ENCODE measurements at regions not wholly inside any gene's neighbourhood (a gene's known extent, or its start where the extent isn't known, plus 50 kb on each side); places are given as distances from the start of the nearest gene placed in this dataset.

DNA sequence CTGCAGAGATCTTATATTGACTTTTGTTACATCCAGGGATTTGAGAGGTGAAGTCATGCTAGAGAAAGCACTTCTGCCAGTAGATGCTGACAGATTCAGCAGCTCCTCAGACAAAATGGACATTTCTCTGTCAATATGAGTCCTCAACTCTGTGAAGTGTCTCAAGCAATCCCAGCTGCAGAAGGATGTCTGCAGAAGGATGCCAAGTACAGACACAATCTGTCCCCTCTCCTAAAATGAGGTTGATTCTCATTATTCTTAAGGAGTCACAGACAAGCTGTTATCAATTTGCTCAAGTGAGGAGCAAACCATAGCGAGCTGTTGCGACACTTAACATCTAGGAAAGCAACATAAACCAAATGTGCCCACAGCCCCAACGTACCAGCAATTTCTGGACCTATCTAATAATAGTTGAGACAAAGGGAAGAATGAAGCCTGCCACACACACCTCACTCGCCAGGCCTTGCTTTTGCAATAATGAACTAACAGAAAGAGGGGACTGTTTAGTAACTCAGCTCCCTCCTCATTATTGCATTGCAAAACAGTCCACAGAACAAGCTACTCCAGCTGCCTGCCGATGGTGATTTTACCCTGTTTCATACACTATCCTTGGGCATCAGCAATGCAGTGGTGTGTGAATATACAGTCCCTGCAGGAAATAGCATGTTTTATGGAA, 364.2 kb upstream of the PDE4D start:
- no peak overlapping the region for H3K4me3 Mint-ChIP-seq
- no peaks in the 10 kb centered on the region for H3K27me3 Mint-ChIP-seq
- no peaks in the 10 kb centered on the region for H3K36me3 Mint-ChIP-seq (ENCODE audit: low read depth)
- ATAC-seq (replicated peaks) = no peak
- no peaks in the 10 kb centered on the region for H3K4me1 Mint-ChIP-seq
- H3K9me3 Mint-ChIP-seq = no peaks in the 10 kb centered on the region
- H3K27ac Mint-ChIP-seq = no peak overlapping the region

DNA sequence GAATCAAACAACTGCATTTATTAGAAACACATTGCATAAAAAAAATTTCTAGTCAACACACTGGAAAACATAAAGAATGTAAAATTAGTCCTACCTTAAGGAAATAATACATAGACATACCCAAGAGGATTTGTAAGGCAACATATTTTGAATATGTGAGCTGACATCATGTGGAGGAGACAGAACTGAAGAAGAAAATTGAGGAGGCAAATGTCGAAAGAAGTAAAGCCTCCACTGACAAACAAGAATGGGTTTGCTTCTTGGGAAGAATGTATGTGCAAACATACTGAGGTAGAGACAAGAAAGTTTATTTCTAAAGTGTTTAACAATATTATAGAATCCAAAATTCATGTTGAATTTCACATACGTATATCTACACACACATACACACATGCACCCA, 363.0 kb upstream of the PDE4D start:
- no peaks in the 10 kb centered on the region for H3K27me3 Mint-ChIP-seq
- H3K4me3 Mint-ChIP-seq = no peak overlapping the region
- H3K9me3 Mint-ChIP-seq = no peaks in the 10 kb centered on the region
- ATAC-seq (replicated peaks) = no peak
- H3K4me1 Mint-ChIP-seq = no peaks in the 10 kb centered on the region
- H3K27ac Mint-ChIP-seq = no peak overlapping the region
- H3K36me3 Mint-ChIP-seq (ENCODE audit: low read depth) = no peaks in the 10 kb centered on the region

DNA sequence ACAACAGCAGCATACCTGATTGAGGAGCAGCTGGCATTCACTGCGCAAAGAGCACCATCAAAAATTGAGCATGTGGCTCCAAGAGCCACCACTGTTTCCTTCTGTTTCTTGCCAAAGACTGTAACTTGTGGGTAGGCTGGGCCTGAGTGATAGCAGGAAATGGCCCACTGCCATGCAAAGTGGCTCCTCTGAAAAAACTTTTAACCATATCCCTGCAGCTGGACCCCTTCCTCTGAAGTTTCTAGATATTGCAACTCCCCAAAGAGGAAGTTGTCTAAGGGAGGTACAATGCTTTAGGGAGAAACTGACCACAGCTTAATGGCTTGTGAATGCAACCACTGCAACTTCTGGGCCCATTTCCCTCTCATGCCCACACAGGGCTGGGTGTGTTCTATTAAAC, 355.4 kb upstream of the PDE4D start:
- ATAC-seq (replicated peaks) = no peak
- H3K27ac Mint-ChIP-seq = no peak overlapping the region
- no peak overlapping the region for H3K4me3 Mint-ChIP-seq
- H3K36me3 Mint-ChIP-seq (ENCODE audit: low read depth) = no peaks in the 10 kb centered on the region
- H3K4me1 Mint-ChIP-seq = no peaks in the 10 kb centered on the region
- peaks cover 7% of the 10 kb centered on the region for H3K9me3 Mint-ChIP-seq
- H3K27me3 Mint-ChIP-seq = no peaks in the 10 kb centered on the region

DNA sequence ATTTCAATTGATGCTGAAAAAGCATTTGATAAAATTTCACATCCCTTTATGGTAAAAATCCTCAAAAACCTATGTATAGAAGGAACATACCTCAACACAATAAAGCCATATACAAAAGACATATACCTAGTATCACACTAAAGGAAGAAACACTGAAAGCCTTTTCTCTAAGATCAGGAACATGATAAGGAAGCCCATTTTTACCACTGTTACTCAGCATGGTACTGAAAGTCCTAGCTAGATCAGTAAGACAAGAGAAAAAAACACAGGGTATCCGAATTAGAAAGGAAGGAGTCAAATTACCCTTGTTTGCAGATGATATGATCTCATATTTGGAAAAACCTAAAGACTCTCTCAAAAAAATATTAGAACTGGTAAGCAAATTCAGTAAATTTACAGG, 350.2 kb upstream of the PDE4D start:
- no peaks in the 10 kb centered on the region for H3K36me3 Mint-ChIP-seq (ENCODE audit: low read depth)
- H3K27ac Mint-ChIP-seq = no peak overlapping the region
- H3K4me3 Mint-ChIP-seq = no peak overlapping the region
- H3K27me3 Mint-ChIP-seq = no peaks in the 10 kb centered on the region
- ATAC-seq (replicated peaks) = no peak
- H3K9me3 Mint-ChIP-seq = peaks cover 20% of the 10 kb centered on the region
- H3K4me1 Mint-ChIP-seq = no peaks in the 10 kb centered on the region

DNA sequence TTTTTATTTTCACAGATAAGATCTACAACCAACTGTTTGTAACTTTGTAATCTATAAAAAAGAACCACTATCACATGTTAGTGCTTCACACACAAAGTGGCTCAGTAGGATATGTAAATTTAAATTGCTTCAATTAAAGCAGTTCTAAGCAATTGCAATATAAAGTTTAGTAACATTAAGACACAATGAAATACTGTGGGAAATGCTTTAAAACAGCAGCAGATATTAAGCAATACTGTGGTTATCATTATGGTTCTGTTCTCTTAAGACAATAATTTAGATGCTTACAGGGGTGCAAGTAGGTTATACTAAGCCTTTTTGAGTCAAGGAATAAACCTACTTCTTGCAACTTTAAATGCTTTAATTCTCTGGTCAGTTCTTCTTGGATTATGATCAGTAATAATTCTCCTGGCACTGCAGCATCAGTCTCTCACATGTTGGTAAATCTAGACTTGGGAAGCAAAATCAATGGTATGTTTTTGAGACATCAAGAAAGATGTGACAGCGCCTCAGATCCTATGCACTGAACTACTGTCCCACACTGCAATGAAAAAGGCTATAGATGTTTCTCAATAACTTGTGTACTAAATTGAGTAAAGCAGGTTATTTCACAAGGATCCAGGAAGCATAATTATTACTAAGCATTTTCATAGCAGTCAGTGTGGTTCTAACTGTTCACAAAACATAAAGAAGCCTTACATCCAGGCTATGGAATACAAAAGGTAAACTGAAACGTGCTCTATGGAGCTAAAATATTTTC, 338.7 kb upstream of the PDE4D start:
- no peak for ATAC-seq (replicated peaks)
- Mint-ChIP-seq H3K27me3 (no peaks in the 10 kb centered on the region), H3K27ac (no peak overlapping the region), H3K4me1 (no peaks in the 10 kb centered on the region), H3K9me3 (no peaks in the 10 kb centered on the region), H3K36me3 (ENCODE audit: low read depth) (no peaks in the 10 kb centered on the region), H3K4me3 (no peak overlapping the region)

DNA sequence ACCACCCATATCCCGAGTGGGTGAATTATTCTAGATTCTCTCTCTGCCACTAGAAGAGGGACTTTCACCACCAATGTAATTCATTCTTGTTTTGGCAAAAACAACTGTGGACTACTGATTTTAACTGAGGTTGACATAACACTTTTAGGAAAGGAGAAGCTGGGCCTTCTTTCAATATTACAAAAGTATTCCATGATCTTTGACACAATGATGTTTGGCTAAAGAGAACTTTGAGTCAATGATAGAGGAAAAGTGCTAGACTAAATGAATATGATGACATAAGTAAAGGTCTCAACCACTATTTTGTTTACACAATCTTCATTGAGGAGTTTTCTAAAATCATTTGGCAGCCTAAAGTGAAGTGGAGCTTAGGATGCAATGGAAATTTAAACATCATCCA, 336.9 kb upstream of the PDE4D start:
- Mint-ChIP-seq H3K9me3 (no peaks in the 10 kb centered on the region), H3K27me3 (no peaks in the 10 kb centered on the region), H3K36me3 (ENCODE audit: low read depth) (no peaks in the 10 kb centered on the region), H3K4me1 (no peaks in the 10 kb centered on the region), H3K27ac (no peak overlapping the region), H3K4me3 (no peak overlapping the region)
- ATAC-seq (replicated peaks) = no peak

DNA sequence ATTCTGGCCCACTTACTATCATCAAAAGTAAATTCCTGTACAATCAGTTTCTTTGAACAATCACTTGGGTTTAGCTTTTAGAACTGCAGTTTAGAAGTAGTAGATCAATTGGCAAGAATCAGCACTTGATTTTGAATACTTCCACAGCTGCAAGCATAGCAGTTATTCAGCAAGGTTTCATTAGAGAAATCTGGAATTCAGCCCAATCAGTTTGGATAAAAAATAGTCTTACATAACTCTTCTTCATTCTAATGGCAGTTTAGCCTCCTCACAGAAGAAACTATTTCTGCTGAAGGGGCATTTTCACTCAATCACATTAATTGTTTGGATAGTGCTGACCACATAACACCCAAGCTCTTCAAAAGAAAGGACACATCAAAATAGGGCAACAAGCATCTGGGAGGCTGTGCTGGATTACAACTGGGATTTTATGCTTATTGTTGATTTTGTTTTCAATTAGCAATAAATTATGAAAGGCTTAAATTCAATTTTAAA, 336.2 kb upstream of the PDE4D start:
- Mint-ChIP-seq H3K27ac (no peak overlapping the region), H3K4me1 (no peaks in the 10 kb centered on the region), H3K9me3 (peaks cover under 1% of the 10 kb centered on the region), H3K4me3 (no peak overlapping the region), H3K36me3 (ENCODE audit: low read depth) (no peaks in the 10 kb centered on the region), H3K27me3 (no peaks in the 10 kb centered on the region)
- ATAC-seq (replicated peaks) = no peak

DNA sequence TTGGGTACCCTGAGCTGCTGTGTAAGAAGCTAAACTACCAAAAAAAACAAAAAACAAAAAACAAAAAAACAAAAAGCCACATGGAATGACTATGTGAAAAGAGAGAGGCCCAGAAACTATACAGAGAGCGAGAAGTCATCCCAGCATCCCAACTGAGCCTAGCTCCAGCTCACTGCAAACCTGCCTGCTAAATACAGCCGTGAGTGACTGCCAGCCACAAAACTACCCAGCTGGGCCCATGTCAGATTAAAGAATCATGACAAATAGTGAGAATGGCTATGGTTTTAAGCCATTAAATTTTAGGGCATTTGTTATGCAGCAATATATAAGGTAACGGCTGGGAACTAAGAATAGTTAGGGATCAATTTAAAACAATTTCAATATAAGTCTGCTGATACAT, 335.1 kb upstream of the PDE4D start:
- peaks cover 4% of the 10 kb centered on the region for H3K9me3 Mint-ChIP-seq
- no peak overlapping the region for H3K4me3 Mint-ChIP-seq
- no peak overlapping the region for H3K27ac Mint-ChIP-seq
- ATAC-seq (replicated peaks) = no peak
- H3K27me3 Mint-ChIP-seq = no peaks in the 10 kb centered on the region
- no peaks in the 10 kb centered on the region for H3K36me3 Mint-ChIP-seq (ENCODE audit: low read depth)
- H3K4me1 Mint-ChIP-seq = no peaks in the 10 kb centered on the region

DNA sequence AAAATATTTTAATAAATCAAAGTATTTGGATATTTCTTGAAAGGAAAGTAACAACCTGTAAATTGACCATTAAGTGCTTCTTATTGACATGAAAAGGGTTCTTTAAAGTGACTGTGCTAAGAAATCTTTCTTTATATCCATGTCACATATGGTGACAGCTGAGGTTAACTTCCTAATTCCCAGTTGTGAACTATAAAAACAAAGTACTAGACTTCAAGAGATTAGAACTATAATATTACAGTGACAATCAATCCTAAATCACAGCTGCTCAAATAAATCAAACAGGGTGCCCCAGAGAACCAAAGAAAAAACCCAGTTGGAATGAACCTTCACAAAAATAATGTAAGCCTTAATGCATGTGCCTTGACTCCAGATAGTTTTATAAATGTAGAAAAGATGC, 332.6 kb upstream of the PDE4D start:
- H3K27ac Mint-ChIP-seq = no peak overlapping the region
- H3K36me3 Mint-ChIP-seq (ENCODE audit: low read depth) = no peaks in the 10 kb centered on the region
- no peaks in the 10 kb centered on the region for H3K27me3 Mint-ChIP-seq
- ATAC-seq (replicated peaks) = no peak
- H3K9me3 Mint-ChIP-seq = peaks cover 4% of the 10 kb centered on the region
- no peak overlapping the region for H3K4me3 Mint-ChIP-seq
- H3K4me1 Mint-ChIP-seq = no peaks in the 10 kb centered on the region

DNA sequence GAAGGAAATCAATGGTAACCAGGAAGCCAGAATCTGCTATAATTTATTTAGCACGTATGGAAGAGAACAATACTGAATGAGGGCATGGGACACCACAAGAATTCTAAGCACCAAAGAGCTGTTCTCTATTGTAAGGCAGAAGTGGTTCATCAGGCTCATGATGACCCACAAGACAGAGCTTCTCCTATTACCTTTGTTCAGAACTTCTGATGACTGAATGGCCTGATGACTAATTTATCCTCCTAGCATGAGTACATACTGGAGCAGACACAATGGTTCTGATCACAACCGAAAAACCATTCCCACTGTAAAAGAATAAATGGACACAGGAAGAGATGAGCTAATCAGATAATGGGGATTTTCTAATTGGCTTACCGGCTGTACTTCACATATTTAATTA, 329.8 kb upstream of the PDE4D start:
- Mint-ChIP-seq H3K4me3 (no peak overlapping the region), H3K27me3 (no peaks in the 10 kb centered on the region), H3K36me3 (ENCODE audit: low read depth) (no peaks in the 10 kb centered on the region), H3K4me1 (no peaks in the 10 kb centered on the region), H3K27ac (no peak overlapping the region), H3K9me3 (peaks cover 4% of the 10 kb centered on the region)
- no peak for ATAC-seq (replicated peaks)

DNA sequence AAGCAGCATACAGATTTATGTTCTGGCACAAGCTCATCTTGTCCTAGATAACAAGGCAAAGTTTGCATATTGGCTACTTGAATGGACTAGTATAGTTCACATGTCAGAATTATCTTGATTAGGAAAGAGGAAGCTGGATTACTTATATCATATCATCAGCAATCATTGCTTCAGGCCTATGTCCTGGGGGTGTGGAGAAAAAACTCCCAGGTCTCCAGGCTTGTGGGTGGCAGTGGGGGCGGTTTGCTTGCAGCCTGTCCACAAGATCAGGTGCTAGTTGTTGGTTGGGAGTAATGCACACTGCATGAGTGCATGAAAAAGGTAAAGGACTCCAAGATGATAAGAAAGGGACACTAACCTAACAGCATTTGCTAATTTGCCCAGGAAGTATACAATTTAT, 326.4 kb upstream of the PDE4D start:
- ATAC-seq (replicated peaks) = no peak
- Mint-ChIP-seq H3K4me3 (no peak overlapping the region), H3K27ac (no peak overlapping the region), H3K4me1 (no peaks in the 10 kb centered on the region), H3K36me3 (ENCODE audit: low read depth) (no peaks in the 10 kb centered on the region), H3K9me3 (peaks cover 4% of the 10 kb centered on the region), H3K27me3 (no peaks in the 10 kb centered on the region)

DNA sequence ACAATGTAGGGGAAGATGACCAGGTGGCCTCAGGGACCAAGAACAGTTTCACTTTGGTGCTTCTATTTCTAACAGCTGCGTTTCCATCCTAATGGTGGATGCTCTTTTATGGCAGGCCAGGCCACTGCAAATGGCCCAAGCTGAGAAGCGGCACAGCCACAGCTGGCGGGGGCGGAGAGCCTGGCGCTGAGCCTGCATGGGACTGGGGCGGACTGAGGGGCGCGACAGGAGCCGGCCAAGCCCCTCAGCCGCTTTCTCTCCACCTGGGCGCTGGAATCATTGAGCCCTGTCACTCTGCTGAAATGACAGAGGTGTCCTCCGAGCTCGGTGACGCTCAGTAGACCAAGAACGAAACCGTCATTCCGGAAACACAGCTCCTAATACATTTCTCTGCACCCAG, 317.3 kb upstream of the PDE4D start:
- Mint-ChIP-seq H3K4me1 (no peaks in the 10 kb centered on the region), H3K9me3 (peaks cover 4% of the 10 kb centered on the region), H3K4me3 (no peak overlapping the region), H3K27me3 (no peaks in the 10 kb centered on the region), H3K36me3 (ENCODE audit: low read depth) (no peaks in the 10 kb centered on the region), H3K27ac (no peak overlapping the region)
- ATAC-seq (replicated peaks) = no peak

DNA sequence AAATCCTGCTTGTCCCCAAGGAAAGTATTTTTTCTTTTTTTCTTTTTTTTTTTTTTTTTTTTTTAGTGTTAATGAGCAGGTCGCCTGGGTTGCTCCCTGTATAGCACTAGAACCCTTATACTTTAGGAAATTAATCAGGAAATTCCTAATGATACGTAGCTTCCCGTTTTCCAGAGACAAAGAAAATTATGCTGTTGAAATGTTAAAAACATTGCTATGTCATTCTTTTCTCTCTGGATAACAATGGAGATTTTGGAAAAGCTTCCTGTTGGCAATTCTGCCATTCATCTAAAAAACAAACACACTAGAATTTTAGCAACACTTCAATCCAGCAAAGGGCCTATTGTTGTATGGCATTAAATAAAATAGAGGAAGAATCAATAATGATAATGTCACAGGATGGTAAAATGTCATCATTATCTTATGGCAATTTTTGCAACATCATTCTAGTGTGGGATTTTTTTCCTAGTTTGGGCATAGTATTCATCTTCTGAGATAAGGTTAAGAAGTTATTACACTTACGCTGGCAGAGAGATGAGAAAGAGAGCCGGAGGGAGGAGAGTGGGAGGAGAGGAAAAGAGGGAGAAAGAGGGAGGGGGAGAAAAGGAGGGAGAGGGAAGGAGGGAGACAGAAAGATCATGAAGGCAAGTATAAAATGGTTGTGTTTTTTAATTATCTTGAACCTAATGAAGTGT, 315.8 kb upstream of the PDE4D start:
- no peak for ATAC-seq (replicated peaks)
- H3K9me3 Mint-ChIP-seq = peaks cover 4% of the 10 kb centered on the region
- no peaks in the 10 kb centered on the region for H3K4me1 Mint-ChIP-seq
- no peak overlapping the region for H3K27ac Mint-ChIP-seq
- H3K27me3 Mint-ChIP-seq = no peaks in the 10 kb centered on the region
- H3K36me3 Mint-ChIP-seq (ENCODE audit: low read depth) = no peaks in the 10 kb centered on the region
- H3K4me3 Mint-ChIP-seq = no peak overlapping the region

DNA sequence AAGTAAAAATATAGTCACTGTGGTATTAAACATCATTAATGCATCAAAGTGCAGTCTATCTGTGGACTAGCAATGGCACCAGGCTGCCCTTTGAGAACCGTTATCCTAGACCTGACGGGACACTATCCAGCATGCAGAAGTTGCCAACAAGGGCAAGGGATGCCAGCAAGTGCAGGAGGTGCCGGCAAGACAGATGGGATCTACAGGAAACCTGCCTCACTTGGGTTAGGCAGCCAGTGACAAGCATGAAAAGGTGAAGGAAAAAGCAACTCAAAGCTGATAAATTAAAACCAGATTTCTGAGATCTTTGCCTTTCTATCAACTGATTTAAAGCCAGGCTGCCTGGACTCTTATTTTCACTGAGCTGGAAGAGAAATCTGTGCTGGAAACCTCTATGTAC, 315.2 kb upstream of the PDE4D start:
- Mint-ChIP-seq H3K27ac (no peak overlapping the region), H3K9me3 (peaks cover 4% of the 10 kb centered on the region), H3K4me3 (no peak overlapping the region), H3K36me3 (ENCODE audit: low read depth) (no peaks in the 10 kb centered on the region), H3K4me1 (no peaks in the 10 kb centered on the region), H3K27me3 (no peaks in the 10 kb centered on the region)
- no peak for ATAC-seq (replicated peaks)

DNA sequence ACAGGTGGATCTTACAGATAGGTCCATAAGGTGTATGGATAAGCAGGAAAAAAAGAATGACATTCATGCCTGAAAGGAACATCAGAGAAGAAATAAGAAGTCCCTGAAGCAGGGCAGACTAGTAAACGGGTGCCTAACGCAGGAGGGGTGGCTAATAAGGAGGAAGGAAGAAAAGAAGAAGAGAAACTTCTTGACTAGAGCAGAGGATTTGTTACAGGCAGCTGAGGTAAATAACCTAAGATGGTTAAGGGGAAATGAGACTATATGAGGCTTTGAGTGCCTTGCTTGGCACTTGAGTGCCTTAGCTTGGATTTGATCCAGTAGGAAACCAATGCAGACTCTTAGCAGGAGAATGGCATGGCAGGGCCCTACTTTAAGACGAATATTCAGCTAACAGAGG, 313.5 kb upstream of the PDE4D start:
- no peak overlapping the region for H3K4me3 Mint-ChIP-seq
- no peak overlapping the region for H3K27ac Mint-ChIP-seq
- H3K4me1 Mint-ChIP-seq = no peaks in the 10 kb centered on the region
- H3K9me3 Mint-ChIP-seq = peaks cover 4% of the 10 kb centered on the region
- no peaks in the 10 kb centered on the region for H3K36me3 Mint-ChIP-seq (ENCODE audit: low read depth)
- no peak for ATAC-seq (replicated peaks)
- no peaks in the 10 kb centered on the region for H3K27me3 Mint-ChIP-seq
